ENCODE measurements at regions not wholly inside any gene's neighbourhood (a gene's known extent, or its start where the extent isn't known, plus 50 kb on each side); places are given as distances from the start of the nearest gene placed in this dataset.
"Not testable (repeated sequence)": the region's sequence is repeated elsewhere in the genome, so short reads cannot be mapped to it uniquely, and the experiment has no call there.

GRCh38 chr9:33740958-33741357, 54.4 kb upstream of the PRSS3 start:
- ATAC-seq: not testable (repeated sequence)

DNA sequence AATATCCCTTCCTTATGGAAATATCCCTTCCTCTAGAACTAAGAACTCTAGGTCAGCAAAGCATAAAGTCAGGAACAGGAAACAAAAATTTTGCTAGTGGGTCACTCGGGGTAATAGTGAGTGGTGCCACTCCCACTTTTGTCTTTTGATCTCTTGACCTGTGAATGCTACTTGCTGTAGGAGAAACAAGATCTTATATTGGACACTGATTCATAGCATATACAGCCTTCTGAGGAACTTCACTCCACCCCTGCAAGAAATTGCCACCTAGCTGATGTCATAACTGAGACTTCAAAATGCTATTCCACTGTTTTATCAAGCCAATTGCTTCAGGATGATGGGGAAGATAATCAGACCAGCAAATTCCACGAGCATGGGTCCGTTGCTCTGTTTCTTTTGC, 53.3 kb upstream of the PRSS3 start:
- ATAC-seq: no peak

DNA sequence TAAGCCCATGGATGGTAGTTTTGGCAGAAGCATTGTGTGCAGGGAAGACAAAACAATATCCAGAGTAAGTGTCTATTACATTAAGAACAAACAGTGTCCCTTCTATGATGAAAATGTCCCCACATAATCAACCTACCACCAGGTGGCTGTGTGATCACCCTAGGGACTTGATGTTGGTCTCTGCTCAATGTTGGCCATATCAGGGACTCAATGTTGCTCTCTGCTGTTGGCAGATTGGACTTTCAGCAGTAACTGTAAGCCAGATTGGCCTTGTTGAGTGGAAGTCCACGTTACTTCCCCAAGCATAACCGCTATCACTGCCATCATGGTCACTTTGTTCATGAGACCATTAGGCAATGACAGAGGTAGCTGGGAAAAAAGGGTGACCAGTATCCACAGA, 52.8 kb upstream of the PRSS3 start:
- no peak for ATAC-seq
